HFF-Myc (cell line): ENCODE measurements at regions not wholly inside any gene's neighbourhood (a gene's known extent, or its start where the extent isn't known, plus 50 kb on each side); places are given as distances from the start of the nearest gene placed in this dataset.
A peak's percentile ranks its signal among the peaks of the same experiment; 100 is the strongest.

Experiments used
- DNase-seq: peaks from one replicate; pipeline ENCODE4 v3.0.0-alpha.2; 2011; ENCODE audit warnings: low read depth; ENCODE audit errors: extremely low read depth
- H3K4me3 ChIP-seq: replicated peaks from 2 replicates; pipeline ENCODE4 v1.5.1; 2011; ENCODE audit warnings: low read depth, mild to moderate bottlenecking, control low read depth, low read length
- TF ChIP-seq, protein P1 (sequence below): IDR thresholded peaks from 2 replicates; pipeline ENCODE4 v1.5.1; 2012; ENCODE audit warnings: mild to moderate bottlenecking, low read depth, low read length, control low read depth; ENCODE audit errors: missing control alignments

DNA sequence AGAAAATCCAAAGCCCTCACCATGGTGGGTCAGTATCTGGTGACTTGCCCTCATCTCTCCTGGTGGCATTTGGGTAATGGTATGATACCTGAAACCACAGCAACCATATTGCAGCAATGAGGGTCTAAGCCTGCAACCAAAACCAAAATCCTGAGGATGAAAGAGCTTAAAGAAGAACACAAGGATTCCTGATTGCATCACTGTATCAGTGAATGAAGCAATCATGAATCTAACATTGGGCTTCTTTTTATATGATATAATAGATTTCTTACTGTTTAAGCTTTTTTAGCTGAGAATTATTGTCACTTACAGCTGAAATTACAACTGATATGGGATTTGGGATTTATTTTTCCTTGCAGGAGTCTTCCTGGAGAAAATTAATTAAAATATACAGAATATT is 269.9 kb downstream of the MEF2C start:
- H3K4me3 ChIP-seq, result no peak overlapping the region
- TF ChIP-seq, protein P1, sequence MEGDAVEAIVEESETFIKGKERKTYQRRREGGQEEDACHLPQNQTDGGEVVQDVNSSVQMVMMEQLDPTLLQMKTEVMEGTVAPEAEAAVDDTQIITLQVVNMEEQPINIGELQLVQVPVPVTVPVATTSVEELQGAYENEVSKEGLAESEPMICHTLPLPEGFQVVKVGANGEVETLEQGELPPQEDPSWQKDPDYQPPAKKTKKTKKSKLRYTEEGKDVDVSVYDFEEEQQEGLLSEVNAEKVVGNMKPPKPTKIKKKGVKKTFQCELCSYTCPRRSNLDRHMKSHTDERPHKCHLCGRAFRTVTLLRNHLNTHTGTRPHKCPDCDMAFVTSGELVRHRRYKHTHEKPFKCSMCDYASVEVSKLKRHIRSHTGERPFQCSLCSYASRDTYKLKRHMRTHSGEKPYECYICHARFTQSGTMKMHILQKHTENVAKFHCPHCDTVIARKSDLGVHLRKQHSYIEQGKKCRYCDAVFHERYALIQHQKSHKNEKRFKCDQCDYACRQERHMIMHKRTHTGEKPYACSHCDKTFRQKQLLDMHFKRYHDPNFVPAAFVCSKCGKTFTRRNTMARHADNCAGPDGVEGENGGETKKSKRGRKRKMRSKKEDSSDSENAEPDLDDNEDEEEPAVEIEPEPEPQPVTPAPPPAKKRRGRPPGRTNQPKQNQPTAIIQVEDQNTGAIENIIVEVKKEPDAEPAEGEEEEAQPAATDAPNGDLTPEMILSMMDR, result no peak

DNA sequence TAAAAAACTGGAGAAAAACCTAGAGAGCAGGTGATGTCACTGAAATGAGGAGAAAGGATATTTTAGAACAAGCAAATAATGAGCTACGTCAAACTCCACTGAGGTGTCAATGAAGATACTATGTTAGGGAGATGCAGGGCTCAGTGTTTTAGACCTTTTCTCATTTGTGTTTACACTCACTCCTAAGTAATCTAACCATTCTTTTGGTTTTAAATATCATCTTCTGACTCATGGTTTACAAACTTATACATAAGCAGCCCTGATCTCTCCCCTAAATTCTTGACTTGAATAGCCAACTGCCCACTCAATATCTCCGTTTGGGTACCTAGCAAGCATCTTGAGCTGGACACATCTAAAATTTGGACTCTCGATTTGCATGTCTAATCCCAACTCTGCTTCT is 272.4 kb downstream of the MEF2C start:
- H3K4me3 ChIP-seq, result no peak overlapping the region
- TF ChIP-seq, protein P1, result no peak
- no peak for DNase-seq

More for the DNA sequence above, 269.9 kb downstream of the MEF2C start:
- DNase-seq, result no peak

DNA sequence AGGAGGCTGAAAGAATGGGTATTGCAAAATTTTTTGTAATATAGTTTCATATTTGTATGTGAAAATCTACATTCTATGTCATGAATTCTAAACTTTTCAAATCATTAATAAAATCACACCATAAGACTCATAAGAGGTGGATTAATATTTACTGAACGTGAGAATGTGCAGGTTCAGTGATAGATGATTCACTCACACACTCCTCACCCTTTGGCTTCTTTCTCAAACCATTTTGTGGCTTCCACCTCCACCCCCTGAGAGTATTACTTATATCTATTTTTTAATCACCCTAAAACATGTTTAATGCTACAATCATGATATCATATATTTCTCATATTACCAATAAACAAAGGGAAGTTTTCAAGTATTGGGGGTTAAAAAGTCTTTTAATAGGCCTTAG is 275.5 kb downstream of the MEF2C start:
- DNase-seq, result no peak
- H3K4me3 ChIP-seq, result no peak overlapping the region
- TF ChIP-seq, protein P1, result no peak

DNA sequence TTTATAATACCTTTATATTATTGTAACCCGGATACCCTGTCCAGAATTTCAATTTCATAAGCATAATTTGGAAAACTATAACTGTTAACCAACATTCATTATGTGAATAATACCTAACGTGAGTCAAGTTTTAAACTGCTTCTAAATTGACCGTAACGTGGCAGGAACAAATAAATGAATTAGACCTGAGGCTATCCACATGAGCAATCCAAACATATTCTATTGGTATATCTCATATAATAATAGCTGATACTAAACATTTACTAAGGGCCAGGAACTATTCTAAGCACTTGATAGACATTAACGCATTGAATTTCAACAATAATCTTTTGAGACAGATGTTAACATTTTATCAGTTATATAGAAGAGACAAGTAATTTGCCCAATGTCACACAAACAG is 276.4 kb downstream of the MEF2C start:
- no peak for DNase-seq

DNA sequence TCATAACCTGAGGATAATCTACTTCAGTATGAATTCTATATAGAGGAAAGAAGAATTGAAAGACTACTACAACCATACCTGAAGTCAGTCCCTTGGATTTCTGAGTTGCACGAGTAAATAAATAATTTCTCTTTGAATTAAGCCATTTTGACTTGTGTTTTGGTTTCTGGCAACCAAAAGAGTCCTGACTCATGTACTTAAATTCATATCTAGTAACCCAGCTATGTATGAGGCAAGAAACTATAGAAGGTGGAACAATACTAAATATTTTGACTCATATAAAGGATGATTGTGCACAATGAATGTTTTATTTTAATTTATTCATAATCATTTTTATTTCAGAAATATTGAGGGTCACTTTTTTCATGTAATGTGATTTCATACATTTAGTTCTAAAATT is 276.8 kb downstream of the MEF2C start:
- DNase-seq, result no peak
- TF ChIP-seq, protein P1, result no peak
- H3K4me3 ChIP-seq, result no peak overlapping the region

More for the DNA sequence above, 276.4 kb downstream of the MEF2C start:
- TF ChIP-seq, protein P1, result no peak
- no peak overlapping the region for H3K4me3 ChIP-seq

DNA sequence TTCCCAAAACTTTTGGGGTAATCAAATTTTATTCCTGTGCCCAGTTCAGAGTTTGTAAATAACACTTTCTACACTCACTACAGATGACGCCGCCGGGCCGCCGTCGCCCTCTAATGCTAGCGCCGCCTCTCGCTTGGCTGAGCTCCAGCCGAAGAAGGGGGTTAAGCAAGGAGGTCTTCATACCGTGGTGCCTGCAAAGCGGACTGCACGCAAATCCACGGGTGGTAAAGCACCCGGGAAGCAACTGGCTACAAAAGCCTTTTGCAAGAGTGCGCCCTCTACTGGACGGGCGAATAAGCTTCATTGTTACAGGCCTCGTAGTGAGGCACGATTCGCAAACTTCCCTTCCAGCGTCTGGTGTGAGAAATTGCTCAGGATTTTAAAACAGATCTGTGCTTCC is 280.4 kb downstream of the MEF2C start:
- DNase-seq, result no peak
- TF ChIP-seq, protein P1, result peak; percentile 49
- H3K4me3 ChIP-seq, result no peak overlapping the region

DNA sequence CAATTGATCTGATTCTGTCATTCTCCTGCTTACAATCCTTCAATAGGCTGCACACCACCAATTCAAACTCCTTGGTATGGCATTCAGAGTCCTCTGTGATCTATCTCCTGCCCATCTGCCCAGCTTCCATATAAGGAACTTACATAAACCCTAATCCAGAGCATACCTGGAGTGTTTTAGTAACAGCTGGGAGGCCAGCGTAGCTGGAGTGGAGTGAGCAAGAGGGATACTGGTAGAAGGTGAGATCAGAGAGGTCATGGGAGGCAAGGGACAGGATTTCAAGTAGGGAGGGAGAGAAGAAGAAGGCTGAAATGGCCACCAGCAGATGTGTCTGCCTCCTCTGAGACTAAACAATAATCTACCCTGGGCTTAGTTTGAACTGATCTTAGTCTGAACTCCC is 288.5 kb downstream of the MEF2C start:
- no peak overlapping the region for H3K4me3 ChIP-seq
- no peak for DNase-seq
- TF ChIP-seq, protein P1, result no peak
